ENCODE measurements at regions not wholly inside any gene's neighbourhood (a gene's known extent, or its start where the extent isn't known, plus 50 kb on each side); places are given as distances from the start of the nearest gene placed in this dataset.

GRCh38 chr22:27152033-27152432 lies 494.6 kb downstream of the MIAT start:
- Histone ChIP-seq H3K27me3 (replicated peaks in 1 of 4; ENCODE audit: control extremely low read depth in 1 of 4, control insufficient read depth in 3 of 4, insufficient read depth in 4 of 4, low read length in 3 of 4) (peaks cover 0 to 8% (median 0%) of the 10 kb centered on the region in 4 experiments), H2AFZ (ENCODE audit: insufficient read depth, low read depth, low read length, poor library complexity, severe bottlenecking) (no peak overlapping the region), H3K9ac (ENCODE audit: low read length) (no peak overlapping the region), H3K36me3 (replicated peaks in 1 of 2; ENCODE audit: control extremely low read depth in 1 of 2, control insufficient read depth in 1 of 2, extremely low read depth in 1 of 2, insufficient read depth in 2 of 2, low read length in 1 of 2) (no peaks in the 10 kb centered on the region), H3K4me2 (replicated peaks; ENCODE audit: low read depth, low read length, poor library complexity, severe bottlenecking) (no peak overlapping the region), H4K20me1 (ENCODE audit: control insufficient read depth, insufficient read depth, low read length, poor library complexity, severe bottlenecking) (no peaks in the 10 kb centered on the region), H3K4me1 (ENCODE audit: control insufficient read depth in 2 of 2, insufficient read depth in 2 of 2, low read length in 2 of 2) (no peaks in the 10 kb centered on the region), H3K27ac (ENCODE audit: low read length in 2 of 2) (no peak overlapping the region), H3K4me3 (ENCODE audit: control extremely low read depth in 1 of 5, extremely low read depth in 1 of 5, insufficient read depth in 1 of 5, low read depth in 2 of 5, low read length in 4 of 5) (no peak overlapping the region), H3K79me2 (ENCODE audit: control insufficient read depth, insufficient read depth, low read length) (no peaks in the 10 kb centered on the region), H3K9me3 (ENCODE audit: control extremely low read depth in 1 of 3, control insufficient read depth in 2 of 3, insufficient read depth in 1 of 3, low read length in 2 of 3) (peaks cover 0 to 3% (median 0%) of the 10 kb centered on the region in 3 donors)
- DNase-seq, result no peak
- WGBS (ENCODE audit: insufficient coverage), result 100% methylated on average over 1 of the region's 2 CpGs
- no peak for ATAC-seq (ENCODE audit: low read depth)
- CTCF ChIA-PET, result no interaction called here
- H3K4me1 Mint-ChIP-seq, result no peaks in the 10 kb centered on the region
- no peak overlapping the region for H3K4me3 Mint-ChIP-seq
- no peak for TF ChIP-seq CTCF (IDR thresholded peaks at IDR 0.05)
- TF ChIP-seq EZH2 (IDR thresholded peaks at IDR 0.05; ENCODE audit: borderline replicate concordance, insufficient read depth, low read depth, low read length, poor library complexity, severe bottlenecking), result no peak
- intact Hi-C loops (cut with micrococcal nuclease), result no loop called here
- peaks cover 10% of the 10 kb centered on the region for H3K9me3 Mint-ChIP-seq (ENCODE audit: insufficient read depth)
- H3K27me3 Mint-ChIP-seq, result peaks cover 20% of the 10 kb centered on the region
- POLR2A ChIA-PET, result no interaction called here
- H3K27ac Mint-ChIP-seq, result no peak overlapping the region

GRCh38 chr22:27152883-27153282 lies 495.5 kb downstream of the MIAT start:
- no CpG with 5 or more reads among the region's 2 CpGs for WGBS (ENCODE audit: insufficient coverage)
- H3K4me1 ChIP-seq (ENCODE audit: control insufficient read depth in 2 of 2, insufficient read depth in 2 of 2, low read length in 2 of 2), result no peaks in the 10 kb centered on the region
- Mint-ChIP-seq H3K4me1 (no peaks in the 10 kb centered on the region), H3K27me3 (peaks cover 20% of the 10 kb centered on the region), H3K9me3 (ENCODE audit: insufficient read depth) (peaks cover 10% of the 10 kb centered on the region), H3K4me3 (no peak overlapping the region), H3K27ac (no peak overlapping the region)
- H3K36me3 ChIP-seq (replicated peaks in 1 of 2; ENCODE audit: control extremely low read depth in 1 of 2, control insufficient read depth in 1 of 2, extremely low read depth in 1 of 2, insufficient read depth in 2 of 2, low read length in 1 of 2), result no peaks in the 10 kb centered on the region
- H3K27ac ChIP-seq (ENCODE audit: low read length in 2 of 2), result no peak overlapping the region
- H3K4me3 ChIP-seq (ENCODE audit: control extremely low read depth in 1 of 5, extremely low read depth in 1 of 5, insufficient read depth in 1 of 5, low read depth in 2 of 5, low read length in 4 of 5), result no peak overlapping the region
- no peak overlapping the region for H3K9ac ChIP-seq (ENCODE audit: low read length)
- ChIA-PET POLR2A (no interaction called here), CTCF (no interaction called here)
- no peaks in the 10 kb centered on the region for H3K79me2 ChIP-seq (ENCODE audit: control insufficient read depth, insufficient read depth, low read length)
- H3K27me3 ChIP-seq (replicated peaks in 1 of 4; ENCODE audit: control extremely low read depth in 1 of 4, control insufficient read depth in 3 of 4, insufficient read depth in 4 of 4, low read length in 3 of 4), result peaks cover 0 to 8% (median 0%) of the 10 kb centered on the region in 4 experiments
- H2AFZ ChIP-seq (ENCODE audit: insufficient read depth, low read depth, low read length, poor library complexity, severe bottlenecking), result no peak overlapping the region
- no peak for ATAC-seq (ENCODE audit: low read depth)
- no peak for TF ChIP-seq EZH2 (IDR thresholded peaks at IDR 0.05; ENCODE audit: borderline replicate concordance, insufficient read depth, low read depth, low read length, poor library complexity, severe bottlenecking)
- TF ChIP-seq CTCF (IDR thresholded peaks at IDR 0.05), result no peak
- H3K4me2 ChIP-seq (replicated peaks; ENCODE audit: low read depth, low read length, poor library complexity, severe bottlenecking), result no peak overlapping the region
- no peak for DNase-seq
- peaks cover 0 to 5% (median 0%) of the 10 kb centered on the region in 3 donors for H3K9me3 ChIP-seq (ENCODE audit: control extremely low read depth in 1 of 3, control insufficient read depth in 2 of 3, insufficient read depth in 1 of 3, low read length in 2 of 3)
- intact Hi-C loops (cut with micrococcal nuclease), result no loop called here
- no peaks in the 10 kb centered on the region for H4K20me1 ChIP-seq (ENCODE audit: control insufficient read depth, insufficient read depth, low read length, poor library complexity, severe bottlenecking)
